ENCODE measurements at regions not wholly inside any gene's neighbourhood (a gene's known extent, or its start where the extent isn't known, plus 50 kb on each side); places are given as distances from the start of the nearest gene placed in this dataset.

DNA sequence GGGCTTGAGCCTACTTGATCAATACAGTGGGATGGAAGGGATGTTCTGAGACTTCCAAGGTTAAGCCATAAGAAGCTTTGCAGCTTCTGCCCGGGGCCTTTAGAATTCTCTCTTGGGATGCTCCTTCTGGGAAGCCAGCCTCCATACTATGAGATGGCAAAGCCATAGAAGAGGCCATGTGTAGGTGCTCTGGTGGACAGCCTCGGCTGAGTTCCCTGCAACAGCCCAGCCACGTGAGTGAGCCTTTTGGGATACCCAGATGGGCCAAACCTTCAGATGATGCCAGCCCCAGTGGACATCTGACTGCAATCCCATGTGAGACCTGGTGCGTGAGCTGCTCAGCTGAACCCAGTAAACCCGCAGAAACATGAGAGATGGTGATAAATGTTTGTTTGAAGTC is 370.6 kb downstream of the RPS24 start:
- no peak for TF ChIP-seq EZH2phosphoT487 (IDR thresholded peaks at IDR 0.05; ENCODE audit: borderline replicate concordance)
- TF ChIP-seq YY1 (IDR thresholded peaks at IDR 0.05; ENCODE audit: extremely low read depth, insufficient replicate concordance, low read depth, low read length): no peak
- TF ChIP-seq, protein P1, sequence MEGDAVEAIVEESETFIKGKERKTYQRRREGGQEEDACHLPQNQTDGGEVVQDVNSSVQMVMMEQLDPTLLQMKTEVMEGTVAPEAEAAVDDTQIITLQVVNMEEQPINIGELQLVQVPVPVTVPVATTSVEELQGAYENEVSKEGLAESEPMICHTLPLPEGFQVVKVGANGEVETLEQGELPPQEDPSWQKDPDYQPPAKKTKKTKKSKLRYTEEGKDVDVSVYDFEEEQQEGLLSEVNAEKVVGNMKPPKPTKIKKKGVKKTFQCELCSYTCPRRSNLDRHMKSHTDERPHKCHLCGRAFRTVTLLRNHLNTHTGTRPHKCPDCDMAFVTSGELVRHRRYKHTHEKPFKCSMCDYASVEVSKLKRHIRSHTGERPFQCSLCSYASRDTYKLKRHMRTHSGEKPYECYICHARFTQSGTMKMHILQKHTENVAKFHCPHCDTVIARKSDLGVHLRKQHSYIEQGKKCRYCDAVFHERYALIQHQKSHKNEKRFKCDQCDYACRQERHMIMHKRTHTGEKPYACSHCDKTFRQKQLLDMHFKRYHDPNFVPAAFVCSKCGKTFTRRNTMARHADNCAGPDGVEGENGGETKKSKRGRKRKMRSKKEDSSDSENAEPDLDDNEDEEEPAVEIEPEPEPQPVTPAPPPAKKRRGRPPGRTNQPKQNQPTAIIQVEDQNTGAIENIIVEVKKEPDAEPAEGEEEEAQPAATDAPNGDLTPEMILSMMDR (IDR thresholded peaks at IDR 0.05 in 2 of 3, conservative IDR thresholded peaks at IDR 0.05 in 1 of 3; ENCODE audit: borderline replicate concordance in 1 of 3, insufficient read depth in 1 of 3, low read depth in 2 of 3, low read length in 2 of 3): no peak
- TF ChIP-seq, protein P2, sequence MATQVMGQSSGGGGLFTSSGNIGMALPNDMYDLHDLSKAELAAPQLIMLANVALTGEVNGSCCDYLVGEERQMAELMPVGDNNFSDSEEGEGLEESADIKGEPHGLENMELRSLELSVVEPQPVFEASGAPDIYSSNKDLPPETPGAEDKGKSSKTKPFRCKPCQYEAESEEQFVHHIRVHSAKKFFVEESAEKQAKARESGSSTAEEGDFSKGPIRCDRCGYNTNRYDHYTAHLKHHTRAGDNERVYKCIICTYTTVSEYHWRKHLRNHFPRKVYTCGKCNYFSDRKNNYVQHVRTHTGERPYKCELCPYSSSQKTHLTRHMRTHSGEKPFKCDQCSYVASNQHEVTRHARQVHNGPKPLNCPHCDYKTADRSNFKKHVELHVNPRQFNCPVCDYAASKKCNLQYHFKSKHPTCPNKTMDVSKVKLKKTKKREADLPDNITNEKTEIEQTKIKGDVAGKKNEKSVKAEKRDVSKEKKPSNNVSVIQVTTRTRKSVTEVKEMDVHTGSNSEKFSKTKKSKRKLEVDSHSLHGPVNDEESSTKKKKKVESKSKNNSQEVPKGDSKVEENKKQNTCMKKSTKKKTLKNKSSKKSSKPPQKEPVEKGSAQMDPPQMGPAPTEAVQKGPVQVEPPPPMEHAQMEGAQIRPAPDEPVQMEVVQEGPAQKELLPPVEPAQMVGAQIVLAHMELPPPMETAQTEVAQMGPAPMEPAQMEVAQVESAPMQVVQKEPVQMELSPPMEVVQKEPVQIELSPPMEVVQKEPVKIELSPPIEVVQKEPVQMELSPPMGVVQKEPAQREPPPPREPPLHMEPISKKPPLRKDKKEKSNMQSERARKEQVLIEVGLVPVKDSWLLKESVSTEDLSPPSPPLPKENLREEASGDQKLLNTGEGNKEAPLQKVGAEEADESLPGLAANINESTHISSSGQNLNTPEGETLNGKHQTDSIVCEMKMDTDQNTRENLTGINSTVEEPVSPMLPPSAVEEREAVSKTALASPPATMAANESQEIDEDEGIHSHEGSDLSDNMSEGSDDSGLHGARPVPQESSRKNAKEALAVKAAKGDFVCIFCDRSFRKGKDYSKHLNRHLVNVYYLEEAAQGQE (IDR thresholded peaks at IDR 0.05; ENCODE audit: low read depth): no peak
- TF ChIP-seq SIN3A (IDR thresholded peaks at IDR 0.05; ENCODE audit: low read depth): no peak
- no peak for TF ChIP-seq POLR2A (IDR thresholded peaks at IDR 0.05; ENCODE audit: borderline replicate concordance, extremely low read depth, insufficient read depth, insufficient read length)
- TF ChIP-seq SRF (IDR thresholded peaks at IDR 0.05; ENCODE audit: low read depth): no peak
- TF ChIP-seq JUND (IDR thresholded peaks at IDR 0.05): no peak
- TF ChIP-seq EZH2 (IDR thresholded peaks at IDR 0.05): no peak
- TF ChIP-seq, protein P3, sequence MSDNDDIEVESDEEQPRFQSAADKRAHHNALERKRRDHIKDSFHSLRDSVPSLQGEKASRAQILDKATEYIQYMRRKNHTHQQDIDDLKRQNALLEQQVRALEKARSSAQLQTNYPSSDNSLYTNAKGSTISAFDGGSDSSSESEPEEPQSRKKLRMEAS (IDR thresholded peaks at IDR 0.05): no peak
- no peak for TF ChIP-seq TCF7L2 (IDR thresholded peaks at IDR 0.05; ENCODE audit: borderline replicate concordance, extremely low read depth, insufficient read depth, insufficient read length)
- no peak for TF ChIP-seq ZFX (IDR thresholded peaks at IDR 0.05)
- TF ChIP-seq, protein P4, sequence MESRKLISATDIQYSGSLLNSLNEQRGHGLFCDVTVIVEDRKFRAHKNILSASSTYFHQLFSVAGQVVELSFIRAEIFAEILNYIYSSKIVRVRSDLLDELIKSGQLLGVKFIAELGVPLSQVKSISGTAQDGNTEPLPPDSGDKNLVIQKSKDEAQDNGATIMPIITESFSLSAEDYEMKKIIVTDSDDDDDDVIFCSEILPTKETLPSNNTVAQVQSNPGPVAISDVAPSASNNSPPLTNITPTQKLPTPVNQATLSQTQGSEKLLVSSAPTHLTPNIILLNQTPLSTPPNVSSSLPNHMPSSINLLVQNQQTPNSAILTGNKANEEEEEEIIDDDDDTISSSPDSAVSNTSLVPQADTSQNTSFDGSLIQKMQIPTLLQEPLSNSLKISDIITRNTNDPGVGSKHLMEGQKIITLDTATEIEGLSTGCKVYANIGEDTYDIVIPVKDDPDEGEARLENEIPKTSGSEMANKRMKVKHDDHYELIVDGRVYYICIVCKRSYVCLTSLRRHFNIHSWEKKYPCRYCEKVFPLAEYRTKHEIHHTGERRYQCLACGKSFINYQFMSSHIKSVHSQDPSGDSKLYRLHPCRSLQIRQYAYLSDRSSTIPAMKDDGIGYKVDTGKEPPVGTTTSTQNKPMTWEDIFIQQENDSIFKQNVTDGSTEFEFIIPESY (IDR thresholded peaks at IDR 0.05; ENCODE audit: extremely low read depth, insufficient replicate concordance, low read length): no peak

Data from HCT116 (cell line).